ENCODE measurements at regions not wholly inside any gene's neighbourhood (a gene's known extent, or its start where the extent isn't known, plus 50 kb on each side); places are given as distances from the start of the nearest gene placed in this dataset.

DNA sequence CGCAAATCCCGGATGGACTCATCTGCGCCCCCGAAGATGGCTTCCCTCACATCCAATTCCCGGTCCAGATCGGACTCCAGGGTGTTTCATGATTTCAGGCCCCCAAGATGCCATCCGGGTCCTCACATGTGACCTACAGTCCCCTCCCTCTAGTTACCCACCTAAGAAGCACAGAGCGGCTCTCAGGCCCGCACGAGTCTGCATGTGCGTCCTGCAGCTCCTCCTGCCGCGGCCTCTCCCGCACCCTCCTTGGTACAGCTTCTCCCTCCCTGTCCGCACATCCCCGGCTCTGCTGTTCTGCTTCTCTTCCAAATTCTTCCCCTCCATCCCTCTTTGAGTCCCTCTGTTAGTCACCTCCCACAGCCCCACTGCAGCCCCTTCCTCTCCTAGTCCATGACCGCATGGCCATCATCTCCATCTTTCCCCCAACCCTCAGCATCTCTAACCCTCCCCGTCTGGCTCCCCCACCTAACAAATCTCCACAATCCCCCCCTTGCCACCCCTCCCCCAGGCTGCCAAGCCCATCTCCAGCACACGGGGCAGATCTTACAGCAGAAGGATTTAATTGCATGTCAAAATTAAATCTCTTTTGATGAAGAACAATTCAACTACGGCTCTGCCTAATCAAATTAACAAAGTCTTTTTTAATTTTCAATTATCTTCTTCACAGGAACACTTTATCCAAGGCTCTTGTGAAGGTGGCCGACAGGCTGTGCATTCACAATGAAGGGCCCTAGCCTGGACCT is 231.0 kb downstream of the RBFOX3 start:
- Histone ChIP-seq H3K4me3 (no peak overlapping the region), H3K27me3 (peaks cover 0 to 96% of the 10 kb centered on the region in 2 donors), H3K36me3 (no peaks in the 10 kb centered on the region), H3K27ac (no peak overlapping the region), H3K4me1 (no peaks in the 10 kb centered on the region), H3K9me3 (no peaks in the 10 kb centered on the region)
- TF ChIP-seq, protein P1, sequence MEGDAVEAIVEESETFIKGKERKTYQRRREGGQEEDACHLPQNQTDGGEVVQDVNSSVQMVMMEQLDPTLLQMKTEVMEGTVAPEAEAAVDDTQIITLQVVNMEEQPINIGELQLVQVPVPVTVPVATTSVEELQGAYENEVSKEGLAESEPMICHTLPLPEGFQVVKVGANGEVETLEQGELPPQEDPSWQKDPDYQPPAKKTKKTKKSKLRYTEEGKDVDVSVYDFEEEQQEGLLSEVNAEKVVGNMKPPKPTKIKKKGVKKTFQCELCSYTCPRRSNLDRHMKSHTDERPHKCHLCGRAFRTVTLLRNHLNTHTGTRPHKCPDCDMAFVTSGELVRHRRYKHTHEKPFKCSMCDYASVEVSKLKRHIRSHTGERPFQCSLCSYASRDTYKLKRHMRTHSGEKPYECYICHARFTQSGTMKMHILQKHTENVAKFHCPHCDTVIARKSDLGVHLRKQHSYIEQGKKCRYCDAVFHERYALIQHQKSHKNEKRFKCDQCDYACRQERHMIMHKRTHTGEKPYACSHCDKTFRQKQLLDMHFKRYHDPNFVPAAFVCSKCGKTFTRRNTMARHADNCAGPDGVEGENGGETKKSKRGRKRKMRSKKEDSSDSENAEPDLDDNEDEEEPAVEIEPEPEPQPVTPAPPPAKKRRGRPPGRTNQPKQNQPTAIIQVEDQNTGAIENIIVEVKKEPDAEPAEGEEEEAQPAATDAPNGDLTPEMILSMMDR (IDR thresholded peaks at IDR 0.05) = no peak
- TF ChIP-seq POLR2AphosphoS5 (IDR thresholded peaks at IDR 0.05) (no peak), POLR2A (IDR thresholded peaks at IDR 0.05) (no peak)
- intact Hi-C loops (cut with DNase I; ENCODE audit: low total_unique reads) = no loop called here
- no peak for DNase-seq (ENCODE audit: low spot score in 2 of 2)

DNA sequence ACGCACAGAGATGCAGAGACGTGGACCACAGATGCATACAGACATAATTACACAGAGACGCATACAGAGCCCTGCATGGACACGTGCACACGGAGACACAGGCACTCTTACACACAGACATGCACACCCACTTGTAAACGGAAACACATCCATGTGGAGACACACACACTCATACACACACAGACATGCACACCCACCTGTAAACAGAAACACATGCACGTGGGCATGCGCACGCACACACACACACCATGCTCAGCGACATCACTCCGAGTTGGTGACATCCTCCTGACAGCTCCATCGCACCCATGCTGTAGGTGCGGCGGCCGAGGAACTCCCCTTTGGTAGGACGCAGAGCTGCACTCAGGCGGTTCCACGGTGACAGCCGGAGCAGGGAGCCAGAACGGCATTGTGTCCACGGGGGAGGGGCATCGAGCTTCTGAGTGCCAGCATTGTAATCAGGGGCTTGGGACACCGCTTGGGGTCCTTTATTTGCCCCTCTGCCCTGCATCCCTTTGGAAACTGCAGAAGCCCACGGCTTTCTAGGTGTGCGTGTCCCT is 233.5 kb downstream of the RBFOX3 start:
- H3K4me1 ChIP-seq = no peaks in the 10 kb centered on the region
- no peaks in the 10 kb centered on the region for H3K9me3 ChIP-seq
- TF ChIP-seq, protein P1 (IDR thresholded peaks at IDR 0.05) = no peak
- TF ChIP-seq POLR2A (IDR thresholded peaks at IDR 0.05) (no peak), POLR2AphosphoS5 (IDR thresholded peaks at IDR 0.05) (no peak)
- peaks cover 0 to 94% of the 10 kb centered on the region in 2 donors for H3K27me3 ChIP-seq
- DNase-seq (ENCODE audit: low spot score in 2 of 2) = no peak
- intact Hi-C loops (cut with DNase I; ENCODE audit: low total_unique reads) = no loop called here
- H3K36me3 ChIP-seq = no peaks in the 10 kb centered on the region
- H3K4me3 ChIP-seq = no peak overlapping the region
- H3K27ac ChIP-seq = no peak overlapping the region

DNA sequence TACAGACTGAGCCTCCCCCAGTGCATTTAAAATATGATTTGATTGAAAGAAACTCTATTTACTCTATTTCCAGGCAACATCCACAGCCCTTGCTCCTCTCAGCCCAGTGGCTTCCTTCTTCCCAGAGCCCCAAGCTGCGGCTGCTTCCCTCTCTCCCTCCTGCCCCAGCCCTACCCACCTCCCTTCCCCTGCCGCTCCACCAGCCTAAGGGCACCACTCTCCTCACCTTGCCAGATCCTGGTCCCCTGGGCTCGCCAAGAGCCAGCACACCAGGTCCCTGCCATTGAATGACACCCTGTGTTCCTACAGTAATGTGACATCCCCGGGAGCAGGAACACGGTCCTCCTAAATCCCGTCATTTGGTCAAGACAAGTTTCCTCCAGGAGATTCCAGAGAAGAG is 236.0 kb downstream of the RBFOX3 start:
- no peaks in the 10 kb centered on the region for H3K9me3 ChIP-seq
- no peaks in the 10 kb centered on the region for H3K4me1 ChIP-seq
- H3K36me3 ChIP-seq = no peaks in the 10 kb centered on the region
- no peak for DNase-seq (ENCODE audit: low spot score in 2 of 2)
- H3K27ac ChIP-seq = no peak overlapping the region
- H3K27me3 ChIP-seq = peaks cover 0 to 96% of the 10 kb centered on the region in 2 donors
- TF ChIP-seq, protein P1 (IDR thresholded peaks at IDR 0.05) = no peak
- TF ChIP-seq POLR2AphosphoS5 (IDR thresholded peaks at IDR 0.05) (no peak), POLR2A (IDR thresholded peaks at IDR 0.05) (no peak)
- no peak overlapping the region for H3K4me3 ChIP-seq
- intact Hi-C loops (cut with DNase I; ENCODE audit: low total_unique reads) = no loop called here

DNA sequence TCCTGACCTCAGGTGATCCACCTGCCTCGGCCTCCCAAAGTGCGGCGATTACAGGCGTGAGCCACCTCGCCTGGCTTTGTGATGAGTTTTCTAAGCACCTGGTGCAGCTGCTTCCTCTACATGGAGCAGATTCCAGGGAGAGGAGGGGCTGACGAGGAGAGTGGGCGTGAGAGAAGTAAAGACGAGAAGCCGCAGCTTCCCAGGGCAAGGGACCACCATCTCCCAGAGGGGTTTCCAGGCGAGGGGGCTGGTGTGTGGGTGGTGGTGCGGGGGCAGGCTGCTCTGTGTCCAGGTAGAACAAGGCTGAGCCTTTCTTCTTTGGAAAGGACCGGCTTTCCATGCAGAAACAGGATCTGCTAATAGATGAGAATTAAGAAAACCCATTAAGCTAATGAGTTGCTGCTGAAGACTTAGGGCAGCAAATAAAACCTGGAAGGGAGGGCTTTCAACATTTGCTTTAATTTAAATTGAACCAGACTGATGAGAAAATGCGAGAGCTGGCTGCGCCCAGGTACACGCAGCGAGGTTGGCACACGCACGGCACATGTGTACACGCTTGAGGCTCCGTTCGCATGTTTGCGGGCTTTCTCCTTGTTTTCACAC is 236.7 kb downstream of the RBFOX3 start:
- H3K27me3 ChIP-seq = peaks cover 0 to 96% of the 10 kb centered on the region in 2 donors
- H3K9me3 ChIP-seq = no peaks in the 10 kb centered on the region
- TF ChIP-seq, protein P1 (IDR thresholded peaks at IDR 0.05) = no peak
- TF ChIP-seq POLR2A (IDR thresholded peaks at IDR 0.05) = no peak
- no peak for TF ChIP-seq POLR2AphosphoS5 (IDR thresholded peaks at IDR 0.05)
- no peaks in the 10 kb centered on the region for H3K36me3 ChIP-seq
- H3K4me1 ChIP-seq = no peaks in the 10 kb centered on the region
- no peak overlapping the region for H3K4me3 ChIP-seq
- intact Hi-C loops (cut with DNase I; ENCODE audit: low total_unique reads) = no loop called here
- DNase-seq (ENCODE audit: low spot score in 2 of 2) = no peak
- no peak overlapping the region for H3K27ac ChIP-seq

Measured in breast epithelium (tissue), 4 donors.